GM12878 (cell line): ENCODE measurements at regions not wholly inside any gene's neighbourhood (a gene's known extent, or its start where the extent isn't known, plus 50 kb on each side); places are given as distances from the start of the nearest gene placed in this dataset.

ENCODE experiments used
- ATAC-seq: fragments of 200-7000 bp; cut with Tn5 transposase; 3 replicates; pipeline ENCODE4 v1.9.1; 2020; ENCODE audit warnings: mild to moderate bottlenecking, moderate library complexity
- BruUV-seq: library from RNA; stranded (reverse); fragments of 400-500 nt; replicated peaks from 2 replicates; lab custom pipeline; 2021; lab: Mats Ljungman, UMichigan
- CTCF ChIA-PET: fragments of 300-600 bp; sonication (Branson Sonifier 250); formaldehyde crosslinking; extraction: SDS; loops from one replicate; lab custom pipeline; 2021; ENCODE audit warnings: inconsistent platforms; lab: Yijun Ruan, JAX
- POLR2A ChIA-PET: fragments of 350-600 bp; formaldehyde crosslinking; extraction: SDS; loops from one replicate; lab custom pipeline; 2021; ENCODE audit warnings: inconsistent platforms; lab: Charles Lee
- RAD21 ChIA-PET: fragments of 300-600 bp; sonication (Branson Sonifier 250); formaldehyde crosslinking; loops from one replicate; lab custom pipeline; 2023; ENCODE audit warnings: antibody characterized with exemption; ENCODE audit not compliant: unreplicated experiment; lab: Charles Lee
- SMC1A ChIA-PET: fragments of 300-600 bp; sonication (Branson Sonifier 250); formaldehyde crosslinking; loops from one replicate; lab custom pipeline; 2023; ENCODE audit not compliant: unreplicated experiment, uncharacterized antibody; lab: Charles Lee
- DNase-seq: peaks from one replicate; pipeline ENCODE4 v3.0.0-alpha.2; 2011; ENCODE audit warnings: low read depth, low spot score
- FAIRE-seq: peaks from 3 replicates; lab custom pipeline; 2011; peaks lifted over from hg19 to GRCh38; lab: Jason Lieb, UNC
- H2AFZ ChIP-seq: 2 replicates; pipeline ENCODE4 v1.6.0; 2011; ENCODE audit warnings: low read depth, low read length, control low read depth; ENCODE audit not compliant: control insufficient read depth
- H3K27ac ChIP-seq: 2 replicates; pipeline ENCODE4 v1.5.1; 2011; ENCODE audit warnings: control low read depth; ENCODE audit not compliant: control insufficient read depth, insufficient read depth
- H3K27me3 ChIP-seq, 2 experiments: replicated peaks in 1 of 2; 2 replicates each; pipeline versions ENCODE4 v1.6.0 to v1.6.1; 2011; ENCODE audit warnings: low read length in 1 of 2; ENCODE audit not compliant: control insufficient read depth in 2 of 2, insufficient read depth in 2 of 2
- H3K36me3 ChIP-seq, 2 experiments: 2 replicates each; pipeline ENCODE4 v1.5.1; 2011; ENCODE audit warnings: low read length in 1 of 2; ENCODE audit not compliant: control insufficient read depth in 2 of 2, insufficient read depth in 2 of 2
- H3K4me1 ChIP-seq: 2 replicates; pipeline ENCODE4 v1.6.1; 2011; ENCODE audit warnings: mild to moderate bottlenecking, low read length, moderate library complexity, mixed read lengths; ENCODE audit not compliant: control insufficient read depth, insufficient read depth
- H3K4me2 ChIP-seq: 2 replicates; pipeline ENCODE4 v1.6.0; 2011; ENCODE audit warnings: control low read depth; ENCODE audit not compliant: control insufficient read depth, insufficient read depth
- H3K4me3 ChIP-seq: fragments of 200-600 bp; sonication (generic); 2 replicates; pipeline ENCODE4 v1.5.1; 2016
- H3K79me2 ChIP-seq: 2 replicates; pipeline ENCODE4 v1.6.0; 2011; ENCODE audit warnings: low read length; ENCODE audit not compliant: control insufficient read depth, insufficient read depth
- H3K9ac ChIP-seq: 2 replicates; pipeline ENCODE4 v1.8.0; 2011; ENCODE audit warnings: low read length, control low read depth, mixed read lengths; ENCODE audit not compliant: control insufficient read depth, insufficient read depth
- H3K9me3 ChIP-seq: replicated peaks from 3 replicates; pipeline ENCODE4 v1.5.1; 2011; ENCODE audit warnings: mild to moderate bottlenecking, low read length; ENCODE audit not compliant: control insufficient read depth, insufficient read depth
- H4K20me1 ChIP-seq: 2 replicates; pipeline ENCODE4 v1.6.0; 2011; ENCODE audit not compliant: control insufficient read depth, insufficient read depth
- BCL3 ChIP-seq: IDR thresholded peaks from 2 replicates; pipeline ENCODE4 v1.6.1; 2011; ENCODE audit warnings: borderline replicate concordance, low read depth, mild to moderate bottlenecking, moderate library complexity, low read length; ENCODE audit not compliant: insufficient read depth, poor library complexity, severe bottlenecking
- BHLHE40 ChIP-seq, 2 experiments: fragments of 450-650 bp in 1 of 2; IDR thresholded peaks; 2 replicates each; pipeline ENCODE4 v1.6.1; 2011 to 2017; ENCODE audit warnings: low read depth in 2 of 2, borderline replicate concordance in 1 of 2, improper control_type of control experiment in 1 of 2, low read length in 1 of 2, mild to moderate bottlenecking in 1 of 2
- CUX1 ChIP-seq: IDR thresholded peaks from 2 replicates; pipeline ENCODE4 v1.6.1; 2012; ENCODE audit warnings: improper control_type of control experiment, low read depth, low read length; ENCODE audit not compliant: insufficient replicate concordance
- EED ChIP-seq: sonication (generic); IDR thresholded peaks from 2 replicates; pipeline ENCODE4 v1.6.1; 2016; ENCODE audit warnings: antibody characterized with exemption, low read depth
- GABPA ChIP-seq: IDR thresholded peaks from 2 replicates; pipeline ENCODE4 v1.6.1; 2014; ENCODE audit warnings: antibody characterized with exemption, low read depth, mild to moderate bottlenecking, inconsistent platforms
- HSF1 ChIP-seq: fragments of 150-350 bp; IDR thresholded peaks from 2 replicates; pipeline ENCODE4 v1.6.1; 2014; ENCODE audit warnings: mild to moderate bottlenecking, low read depth, low read length
- IRF4 ChIP-seq: IDR thresholded peaks from 2 replicates; pipeline ENCODE4 v1.6.1; 2011; ENCODE audit warnings: low read depth, low read length
- JUND ChIP-seq: IDR thresholded peaks from 2 replicates; pipeline ENCODE4 v1.6.1; 2012; ENCODE audit warnings: low read depth, mild to moderate bottlenecking, low read length, improper control_type of control experiment, moderate library complexity
- MLLT1 ChIP-seq: fragments of 450-650 bp; IDR thresholded peaks from 2 replicates; pipeline ENCODE4 v1.6.1; 2016; ENCODE audit warnings: mild to moderate bottlenecking
- RELA ChIP-seq: fragments of 450-650 bp; IDR thresholded peaks from 2 replicates; pipeline ENCODE4 v1.8.0; 2014; ENCODE audit warnings: borderline replicate concordance; ENCODE audit not compliant: partially characterized antibody
- TAF1 ChIP-seq: IDR thresholded peaks from 2 replicates; pipeline ENCODE4 v1.6.1; 2011; ENCODE audit warnings: mild to moderate bottlenecking, low read depth, low read length, borderline replicate concordance
- TBL1XR1 ChIP-seq: IDR thresholded peaks from 2 replicates; pipeline ENCODE4 v1.6.1; 2012; ENCODE audit warnings: low read depth, low read length, improper control_type of control experiment
- USF1 ChIP-seq: IDR thresholded peaks from 2 replicates; pipeline ENCODE4 v1.6.1; 2011; ENCODE audit warnings: borderline replicate concordance, low read depth, mild to moderate bottlenecking, moderate library complexity, mixed read lengths, low read length; ENCODE audit not compliant: insufficient read depth; ENCODE audit errors: extremely low read length
- ZSCAN29 ChIP-seq: fragments of 450-650 bp; IDR thresholded peaks from 2 replicates; pipeline ENCODE4 v1.6.1; 2017; ENCODE audit warnings: mild to moderate bottlenecking, moderate library complexity
- WGBS: methylation state at CpG from one replicate; pipeline ENCODE4 v1.1.6; 2016; ENCODE audit warnings: low lambda C conversion rate; ENCODE audit not compliant: insufficient replicate concordance, insufficient coverage; ENCODE audit errors: missing lambda C conversion rate; 5-methylcytosine and 5-hydroxymethylcytosine counted together
- in situ Hi-C: fragments of 300-500 bp; cut with MboI; formaldehyde crosslinking; loops from 9 replicates; pipeline ENCODE4 v1.14.3; 2018; ENCODE audit warnings: mixed read lengths
- intact Hi-C: fragments of 100-400 bp; cut with micrococcal nuclease; formaldehyde crosslinking; loops from one replicate; pipeline ENCODE4 v1.14.2; 2022; ENCODE audit not compliant: unreplicated experiment

- no peak overlapping the region for H3K4me3 ChIP-seq
- no peak for FAIRE-seq
- H3K36me3 ChIP-seq, result no peaks in the 10 kb centered on the region
- ChIA-PET SMC1A (no interaction called here), CTCF (interaction anchor here (1.1 kb wide), 1 partner anchor 93 kb away, joined by 3 read pairs; no protein-coding TSS in a partner anchor), POLR2A (no interaction called here), RAD21 (no interaction called here)
- H3K9me3 ChIP-seq, result no peaks in the 10 kb centered on the region
- BruUV-seq, result no TSS peak
- TF ChIP-seq TAF1 (no peak), GABPA (no peak), TBL1XR1 (no peak), JUND (no peak), USF1 (no peak), BCL3 (no peak), RELA (no peak), CUX1 (no peak), EED (no peak), BHLHE40 (IDR thresholded peaks at IDR 0.05; ENCODE audit: borderline replicate concordance in 1 of 2, low read depth in 2 of 2, low read length in 1 of 2) (no peak), ZSCAN29 (no peak), IRF4 (no peak), MLLT1 (no peak), HSF1 (no peak)
- no peak overlapping the region for H3K4me2 ChIP-seq
- intact Hi-C loops, result no loop called here
- no peaks in the 10 kb centered on the region for H4K20me1 ChIP-seq
- WGBS, result 46% methylated on average over 5 of the region's 5 CpGs
- peaks cover 0 to 5% of the 10 kb centered on the region in 2 experiments; a peak in 2 of 4 replicates for H3K27me3 ChIP-seq
- H3K4me1 ChIP-seq, result no peaks in the 10 kb centered on the region
- H3K79me2 ChIP-seq, result no peaks in the 10 kb centered on the region
- no peak overlapping the region for H2AFZ ChIP-seq
- no peak overlapping the region for H3K27ac ChIP-seq
- DNase-seq, result no peak
- no peak overlapping the region for H3K9ac ChIP-seq
- no peak for ATAC-seq
- in situ Hi-C loops, result no loop called here
Observed at GRCh38 chr2:236998758-236999157, 86.9 kb upstream of the COPS8 start.
